ENCODE measurements at regions not wholly inside any gene's neighbourhood (a gene's known extent, or its start where the extent isn't known, plus 50 kb on each side); places are given as distances from the start of the nearest gene placed in this dataset.
"Not testable (repeated sequence)": the region's sequence is repeated elsewhere in the genome, so short reads cannot be mapped to it uniquely, and the experiment has no call there.

DNA sequence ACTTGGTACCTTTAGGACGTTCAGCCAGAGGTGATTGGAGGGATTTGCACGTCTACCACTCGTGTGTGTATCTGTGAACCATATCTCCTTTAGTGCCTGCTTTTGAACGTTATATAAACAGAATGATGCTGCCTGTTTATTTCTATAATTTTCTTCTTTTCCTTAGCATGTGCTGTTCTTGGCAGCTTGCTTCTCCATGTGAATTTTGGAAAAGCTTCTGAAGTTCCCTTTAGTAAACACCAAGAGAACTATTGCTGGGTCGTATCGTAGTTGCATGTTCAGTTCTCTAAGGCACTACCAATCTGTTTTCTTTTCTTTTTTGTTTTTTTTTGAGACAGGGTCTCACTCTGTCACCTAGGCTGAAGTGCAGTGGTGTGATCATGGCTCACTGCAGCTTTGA lies 73.8 kb upstream of the FANCC start:
- not testable (repeated sequence) for DNase-seq

GRCh38 chr9:95389373-95389772 lies 71.9 kb upstream of the FANCC start:
- no peak for DNase-seq

- no peak for DNase-seq
Measured at GRCh38 chr9:95386843-95387242, 69.3 kb upstream of the FANCC start.

- no peak for DNase-seq
Measured at GRCh38 chr9:95385521-95385920, 68.0 kb upstream of the FANCC start.

DNA sequence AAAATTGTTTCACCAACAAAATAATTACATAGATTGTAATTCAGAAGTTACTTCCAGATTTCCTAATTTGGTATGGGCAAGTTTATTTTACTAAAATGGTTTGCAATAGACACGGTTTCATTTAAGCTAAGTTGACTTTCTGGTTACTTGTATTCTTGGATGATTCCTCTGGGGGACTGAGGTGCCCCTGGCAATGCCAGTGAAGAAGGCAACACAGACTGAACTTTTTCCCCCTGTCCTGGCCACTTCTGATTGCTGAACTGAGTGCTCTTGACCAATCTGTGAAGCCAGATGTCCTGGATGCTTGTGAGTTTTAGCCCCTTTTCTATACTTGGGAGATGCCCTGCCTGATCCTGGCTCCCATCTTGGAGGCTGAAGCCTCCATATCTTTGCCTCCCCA lies 66.3 kb upstream of the FANCC start:
- DNase-seq = no peak

GRCh38 chr9:95383185-95383676 lies 65.7 kb upstream of the FANCC start:
- no peak for DNase-seq

DNA sequence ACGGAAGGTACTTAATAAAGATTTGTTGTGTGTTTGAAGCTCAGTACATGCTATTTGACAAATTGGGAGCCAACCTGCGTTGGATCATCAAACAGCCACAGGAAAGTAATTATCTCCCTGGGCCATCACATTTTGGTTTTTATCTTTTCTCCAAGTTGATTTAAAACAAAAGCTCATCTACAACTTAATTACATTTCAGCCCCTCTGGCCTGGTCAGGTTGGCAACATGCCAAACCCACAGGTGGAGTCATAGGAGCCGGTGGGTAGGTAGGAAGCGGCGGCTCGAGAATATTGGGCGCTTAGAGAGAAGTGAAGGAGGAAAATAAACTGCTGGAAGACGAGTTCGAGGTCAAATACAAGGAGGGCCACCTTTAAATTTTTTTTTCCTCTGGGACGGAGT lies 64.9 kb upstream of the FANCC start:
- DNase-seq = no peak

DNA sequence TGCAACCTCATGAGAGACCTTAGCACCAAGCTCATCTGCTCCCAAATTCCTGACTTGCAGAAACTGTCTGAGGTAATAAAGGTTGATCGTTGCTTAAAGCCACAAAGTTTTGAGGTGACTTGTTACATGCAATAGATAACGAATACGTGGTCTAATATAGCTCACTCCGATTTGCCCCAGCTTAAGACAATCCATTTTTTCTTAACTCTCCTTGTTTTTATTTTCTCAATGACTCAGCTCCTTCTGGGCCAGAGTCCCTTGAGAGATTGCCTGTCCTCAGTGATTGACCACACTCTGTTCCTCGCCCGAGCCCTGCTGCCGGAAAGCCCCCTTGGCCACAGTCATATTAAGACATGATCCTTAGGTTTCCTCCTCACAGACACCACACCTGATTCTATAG lies 63.7 kb upstream of the FANCC start:
- DNase-seq = no peak

GRCh38 chr9:95379630-95380029 lies 62.1 kb upstream of the FANCC start:
- no peak for DNase-seq

- no peak for DNase-seq
Measured at GRCh38 chr9:95373782-95374487, 56.4 kb upstream of the FANCC start.

GRCh38 chr9:95373069-95373681 lies 55.7 kb upstream of the FANCC start:
- peak; percentile 47 for DNase-seq

- DNase-seq = no peak
Measured at GRCh38 chr9:95370064-95370463, 52.6 kb upstream of the FANCC start.

DNA sequence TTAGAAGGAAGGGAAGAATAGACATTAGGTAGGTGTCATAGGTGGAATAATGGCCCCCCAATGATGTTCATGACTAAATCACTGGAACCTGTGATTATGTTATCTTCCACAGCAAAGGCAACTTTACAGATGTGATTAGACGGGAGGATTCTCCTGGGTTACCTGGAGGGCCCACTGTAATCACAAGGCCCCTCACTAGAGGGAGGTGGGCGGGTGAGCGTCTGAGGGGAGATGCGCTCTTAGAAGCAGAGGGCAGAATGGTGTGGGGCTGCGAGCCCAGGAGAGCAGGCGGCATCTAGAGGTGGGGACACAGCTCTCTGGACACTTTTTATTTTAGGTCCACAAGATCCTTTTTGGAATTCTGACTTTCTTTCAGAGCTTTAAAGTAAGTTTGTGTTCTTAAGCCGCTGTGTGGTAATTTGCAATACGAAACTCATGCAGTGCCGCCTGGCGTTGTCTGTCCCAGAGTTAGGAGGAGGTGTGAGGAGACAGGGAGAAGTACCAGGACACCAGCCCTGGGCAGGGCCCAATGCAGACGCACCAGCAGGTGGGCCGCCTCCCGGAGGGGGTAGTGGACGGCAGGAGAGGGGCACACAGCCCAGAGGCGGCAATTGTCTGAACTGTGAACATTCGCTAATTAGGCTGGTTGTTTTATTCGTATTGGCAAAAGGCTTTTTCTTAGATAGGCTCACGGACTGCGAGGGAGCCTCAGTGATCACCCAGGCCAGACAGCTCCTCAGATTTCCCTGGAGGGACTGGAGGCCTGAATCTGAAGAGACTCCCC lies 51.1 kb upstream of the FANCC start:
- DNase-seq = no peak
